ENCODE measurements at regions not wholly inside any gene's neighbourhood (a gene's known extent, or its start where the extent isn't known, plus 50 kb on each side); places are given as distances from the start of the nearest gene placed in this dataset.

GRCh38 chr7:131765575-131765974, 209.1 kb upstream of the PODXL start:
- TF ChIP-seq CTCF (IDR thresholded peaks at IDR 0.05; ENCODE audit: low read length) (no peak), EZH2 (IDR thresholded peaks at IDR 0.05; ENCODE audit: borderline replicate concordance, low read length) (no peak)
